Left colon (tissue), 2 donors: ENCODE measurements at regions not wholly inside any gene's neighbourhood (a gene's known extent, or its start where the extent isn't known, plus 50 kb on each side); places are given as distances from the start of the nearest gene placed in this dataset.
"Not testable (repeated sequence)": the region's sequence is repeated elsewhere in the genome, so short reads cannot be mapped to it uniquely, and the experiment has no call there.

Source experiments
- ATAC-seq: fragments of 200-7000 bp; cut with Tn5 transposase; one replicate; pipeline ENCODE4 v1.9.1; 2020; ENCODE audit warnings: mild to moderate bottlenecking, moderate library complexity
- DNase-seq, 2 donors: peaks; one replicate each; pipeline ENCODE4 v3.0.0-alpha.2; 2020
- intact Hi-C, 2 donors: fragments of 100-400 bp; cut with DNase I in 1 of 2; cut with micrococcal nuclease in 1 of 2; formaldehyde crosslinking; loops; one replicate each; pipeline versions ENCODE4 v1.11.2 to v1.14.0; 2022; cut with DNase I, micrococcal nuclease
- donor health status: DM: no; HTN: no; CAD: no.
- donor health status: DM: yes; HTN: yes; CAD: no.

DNA sequence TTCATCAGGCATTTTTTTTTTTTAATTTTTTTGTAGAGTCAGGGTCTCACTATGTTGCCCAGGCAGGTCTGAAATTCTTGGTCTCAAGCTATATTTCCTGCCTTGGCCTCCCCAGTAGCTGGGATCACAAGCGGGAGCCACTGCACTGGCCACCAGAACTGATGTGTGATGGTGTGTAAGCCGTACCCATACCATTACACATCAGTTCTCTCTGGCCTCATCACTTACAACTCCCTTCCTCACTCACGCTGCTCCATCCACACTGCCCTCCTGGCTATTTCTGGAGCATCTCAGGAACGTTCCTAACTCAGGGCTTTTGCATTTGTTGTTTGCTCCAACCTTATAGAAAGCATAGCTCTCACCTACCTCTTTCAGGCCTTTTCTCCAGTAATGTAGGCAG, 834.5 kb upstream of the ID2 start:
- ATAC-seq (no peak), DNase-seq (no peak)
- intact Hi-C loops = no loop called here

DNA sequence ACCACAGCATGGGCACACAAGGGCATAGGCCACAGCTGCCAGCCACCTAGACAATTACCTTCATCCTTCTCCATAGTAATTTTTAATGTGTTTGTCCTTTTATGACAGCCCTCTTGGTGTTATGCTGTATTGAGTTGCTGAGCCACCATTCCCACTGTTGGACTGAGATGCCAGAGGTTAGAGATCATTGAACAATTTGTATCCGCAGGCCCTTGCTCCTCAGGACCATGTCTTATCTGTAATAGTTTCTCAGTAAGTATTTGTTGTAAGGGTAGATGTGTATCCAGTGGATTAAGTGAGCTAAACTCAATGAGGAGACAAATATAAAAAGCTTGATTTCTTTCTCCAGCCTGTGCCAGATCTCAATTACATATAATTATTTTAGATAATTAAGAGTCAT, 832.8 kb upstream of the ID2 start:
- DNase-seq (no peak), ATAC-seq (no peak)
- intact Hi-C loops = no loop called here

DNA sequence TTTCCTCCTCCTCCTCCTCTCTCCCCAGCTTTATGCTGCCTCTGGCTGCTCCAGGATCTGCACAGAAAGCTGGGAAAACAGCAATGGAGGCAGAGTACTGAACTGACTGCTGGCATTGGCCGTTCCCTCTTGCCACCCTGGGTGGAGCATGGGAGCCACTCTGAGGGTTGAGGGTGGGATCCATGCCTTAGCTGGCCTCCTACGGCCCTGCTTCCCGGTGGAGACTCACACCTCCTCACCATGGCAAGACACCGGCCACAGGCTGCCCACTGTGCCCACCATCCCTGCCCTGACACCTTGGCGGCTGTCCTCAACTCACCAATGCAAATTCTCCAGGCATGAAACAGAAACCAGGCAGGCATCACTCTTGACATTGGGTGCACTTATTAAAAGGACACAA, 832.3 kb upstream of the ID2 start:
- DNase-seq = no peak
- ATAC-seq = no peak
- intact Hi-C loops = no loop called here

DNA sequence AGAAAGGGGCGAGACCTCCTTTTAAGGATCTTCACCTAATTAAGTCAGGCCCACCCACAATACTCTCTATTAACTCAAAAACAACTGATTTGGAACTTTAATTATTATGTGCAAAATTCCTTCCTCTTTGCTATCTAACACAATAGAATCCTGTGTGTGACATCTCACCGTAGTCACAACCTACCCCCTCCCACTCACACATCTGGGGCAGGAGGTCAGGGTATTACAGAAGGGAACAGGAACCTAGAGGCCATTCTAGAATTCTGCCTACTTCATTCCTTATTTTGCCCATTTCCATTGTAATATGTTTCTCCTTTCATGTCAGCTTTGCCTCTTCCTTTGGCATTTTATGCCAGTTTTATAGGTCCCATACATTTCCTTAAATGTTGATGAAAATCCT, 829.3 kb upstream of the ID2 start:
- no peak for ATAC-seq
- no peak for DNase-seq
- intact Hi-C loops = no loop called here

DNA sequence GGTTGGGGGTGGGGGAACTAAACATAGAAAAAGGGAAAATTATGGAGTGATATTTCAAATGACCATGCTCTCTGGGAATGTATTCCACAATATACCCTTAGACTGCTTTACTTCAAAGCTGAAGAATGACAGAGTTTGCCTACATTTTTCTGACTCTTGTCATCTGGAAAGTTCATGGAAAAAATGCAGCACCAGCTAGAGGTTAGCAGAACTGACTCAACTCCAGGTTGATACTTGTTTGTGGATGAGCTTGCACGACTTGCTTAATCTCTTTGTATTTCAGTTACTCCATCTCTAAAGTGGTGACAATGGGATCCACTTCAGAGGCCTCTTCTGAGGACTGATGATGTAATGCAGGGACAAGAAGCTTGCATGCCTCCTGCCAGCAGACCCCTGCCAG, 824.0 kb upstream of the ID2 start:
- intact Hi-C loops = no loop called here
- ATAC-seq (no peak), DNase-seq (no peak)

DNA sequence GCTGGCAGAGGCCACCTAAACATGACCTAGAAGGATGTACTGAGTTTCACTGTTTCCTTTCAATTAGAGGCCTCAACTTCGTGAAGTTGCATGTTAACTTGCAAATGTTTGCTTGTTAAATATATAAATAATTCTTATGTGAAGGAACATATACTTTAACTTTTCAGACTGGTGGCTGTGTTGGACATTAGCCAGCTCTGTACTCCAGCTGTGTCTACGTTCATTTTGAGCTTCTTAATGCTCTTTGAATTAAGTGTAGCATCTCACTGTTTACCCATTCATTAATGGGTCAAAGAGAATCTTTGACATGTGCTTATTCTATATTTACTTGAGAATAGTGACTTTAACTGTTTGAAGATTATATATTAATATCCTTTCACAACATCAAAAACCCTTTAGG, 823.2 kb upstream of the ID2 start:
- no peak for ATAC-seq
- intact Hi-C loops = no loop called here

DNA sequence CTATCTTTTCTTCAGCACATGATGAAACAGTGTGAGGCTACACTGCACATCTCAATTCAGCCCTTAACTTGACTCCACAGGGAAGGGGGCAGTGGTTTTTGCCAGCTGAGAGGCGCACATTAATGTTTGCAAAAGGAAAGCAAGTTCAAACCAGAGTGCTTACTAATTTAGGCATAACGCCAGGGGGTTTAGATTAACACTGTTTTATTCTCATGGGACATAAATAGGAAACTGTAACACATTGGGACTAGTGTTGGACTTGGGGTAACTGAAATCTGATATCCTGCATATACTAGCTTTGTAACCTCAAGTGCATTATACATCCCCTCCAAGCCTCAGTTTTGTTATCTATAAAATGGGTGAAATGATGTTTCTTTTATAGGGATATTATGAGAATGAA, 821.2 kb upstream of the ID2 start:
- ATAC-seq (no peak), DNase-seq (no peak)
- intact Hi-C loops = no loop called here

More for the DNA sequence above, 823.2 kb upstream of the ID2 start:
- no peak for DNase-seq

DNA sequence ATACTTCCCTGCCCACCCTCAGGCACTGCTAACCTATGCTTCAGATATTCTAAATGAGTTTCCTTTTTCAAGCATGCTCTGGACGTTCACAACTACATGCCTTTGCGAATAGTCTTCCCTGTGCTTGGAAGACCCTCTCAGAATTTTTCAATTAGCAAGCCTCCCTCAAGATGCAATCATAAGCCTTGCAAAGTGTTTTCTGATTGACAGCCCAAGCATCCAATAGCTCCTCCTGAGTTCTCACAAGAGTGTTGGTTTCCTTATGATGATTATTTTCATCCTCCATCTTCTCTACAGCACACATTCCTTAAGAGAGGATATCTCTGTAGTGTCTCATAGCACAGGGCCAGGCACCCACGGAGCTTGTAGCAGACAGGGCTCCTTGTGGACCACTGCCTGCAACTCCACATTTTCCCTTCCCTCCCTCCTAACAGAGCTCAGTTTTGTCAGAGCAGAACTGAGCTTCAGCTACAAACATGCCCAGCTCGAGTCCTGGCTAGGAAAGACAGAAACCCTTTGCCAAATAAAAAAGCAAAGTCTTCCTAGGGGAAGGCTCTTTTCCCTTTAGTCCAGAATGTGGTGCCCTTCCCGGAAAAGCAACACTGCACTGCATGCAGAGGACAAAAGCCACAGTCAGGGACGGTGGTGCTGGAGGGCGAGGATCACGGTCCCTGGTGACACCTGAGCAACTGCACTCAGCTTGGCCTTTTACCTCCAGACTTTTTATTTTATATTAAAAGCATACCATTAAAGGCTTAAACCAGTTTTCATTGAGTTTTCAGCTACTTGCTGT, 819.8 kb upstream of the ID2 start:
- no peak for ATAC-seq
- intact Hi-C loops = no loop called here
- no peak for DNase-seq

DNA sequence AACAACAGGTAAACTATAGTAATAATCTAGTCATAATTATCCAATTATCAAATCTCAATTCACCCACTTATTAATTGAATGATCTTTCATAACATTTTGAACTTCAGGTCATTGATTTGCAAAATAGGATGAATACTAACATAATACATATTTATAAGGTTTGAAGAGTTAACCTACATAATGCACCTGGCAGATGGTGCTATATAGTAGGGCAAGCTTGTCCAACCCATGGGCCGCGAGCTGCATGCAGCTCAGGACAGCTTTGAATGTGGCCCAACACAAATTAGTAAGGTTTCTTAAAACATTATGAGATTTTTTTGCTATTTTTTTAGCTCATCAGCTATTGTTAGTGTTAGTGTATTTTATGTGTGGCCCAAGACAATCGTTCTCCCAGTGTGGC, 815.8 kb upstream of the ID2 start:
- intact Hi-C loops = no loop called here
- DNase-seq (no peak), ATAC-seq (no peak)

DNA sequence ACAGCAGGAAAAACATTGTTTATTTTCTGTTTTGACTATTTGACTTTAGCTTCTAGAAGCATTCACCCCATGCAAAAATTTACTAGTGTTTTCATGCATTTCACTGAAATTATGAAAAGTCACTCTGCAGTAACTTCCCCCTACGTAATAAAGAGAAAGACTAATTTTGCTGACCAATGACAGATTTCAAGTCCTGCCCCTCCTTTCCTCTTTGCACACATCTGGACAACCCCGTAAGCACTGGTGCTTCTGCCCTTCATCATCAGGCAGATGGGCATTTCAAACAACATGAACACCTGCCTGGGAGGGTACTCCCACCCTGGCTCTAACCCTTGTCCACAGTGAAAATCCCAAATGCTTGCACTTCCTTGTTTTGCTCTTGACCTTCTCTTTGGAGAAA, 815.0 kb upstream of the ID2 start:
- DNase-seq (no peak), ATAC-seq (no peak)
- intact Hi-C loops = no loop called here

DNA sequence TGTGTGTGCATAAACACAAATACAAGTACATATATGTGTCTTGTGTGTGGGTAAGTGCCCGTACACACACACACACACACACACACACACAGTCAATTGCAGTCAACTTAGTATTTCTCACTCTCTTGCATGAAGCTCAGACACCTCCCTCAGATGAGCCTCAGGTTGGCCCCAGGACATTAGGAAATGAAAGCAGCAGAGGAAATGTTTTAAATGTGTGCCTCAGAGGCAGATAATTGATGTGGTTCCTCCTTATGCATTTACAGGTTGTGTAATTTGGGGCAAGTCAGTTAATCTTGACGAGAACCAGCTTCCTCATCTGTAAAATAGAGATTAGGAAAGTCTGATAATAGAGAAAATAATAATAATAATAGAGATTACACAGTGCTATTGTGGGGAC, 814.0 kb upstream of the ID2 start:
- DNase-seq (no peak), ATAC-seq (no peak)
- intact Hi-C loops = no loop called here

DNA sequence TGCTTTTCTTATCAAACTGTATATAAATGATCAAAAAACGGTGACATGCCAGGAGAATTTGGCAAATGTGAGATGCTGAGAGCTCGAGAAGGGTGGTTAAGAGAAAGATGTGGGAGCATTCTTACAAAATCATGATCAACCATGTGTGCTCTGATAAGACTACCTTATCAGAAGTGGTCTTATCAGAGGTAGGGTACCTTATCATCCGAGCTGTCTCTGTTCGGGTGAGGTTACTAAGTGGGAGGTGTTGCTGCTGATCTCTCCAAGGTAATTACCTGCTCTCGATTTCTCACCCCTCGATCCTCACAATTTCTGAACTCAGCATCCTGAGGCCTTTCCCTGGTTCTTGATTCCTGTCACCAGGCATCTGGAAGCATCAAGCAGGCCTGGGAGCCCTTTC, 813.0 kb upstream of the ID2 start:
- no peak for ATAC-seq
- DNase-seq = no peak
- intact Hi-C loops = no loop called here

DNA sequence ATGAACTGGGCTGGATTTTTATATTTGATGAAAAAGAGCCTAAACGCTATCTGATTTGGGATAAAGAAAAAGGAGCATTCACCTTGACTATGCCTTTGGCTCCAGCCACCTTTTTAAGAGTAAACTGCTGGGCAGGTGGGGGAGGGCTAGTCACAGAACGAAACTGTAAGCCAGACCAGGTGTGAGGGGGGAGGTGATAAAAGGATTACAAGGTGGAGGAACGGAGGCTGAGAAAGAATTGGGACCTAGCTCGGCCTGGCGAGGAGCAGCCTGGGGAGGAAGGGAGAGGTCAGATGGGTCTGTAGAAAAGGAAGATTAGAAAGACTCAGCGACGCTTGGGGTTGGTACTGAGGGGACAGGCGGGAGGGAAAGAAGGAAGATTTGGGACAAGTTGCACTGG, 805.4 kb upstream of the ID2 start:
- intact Hi-C loops, DNase-seq, ATAC-seq: not testable (repeated sequence)

DNA sequence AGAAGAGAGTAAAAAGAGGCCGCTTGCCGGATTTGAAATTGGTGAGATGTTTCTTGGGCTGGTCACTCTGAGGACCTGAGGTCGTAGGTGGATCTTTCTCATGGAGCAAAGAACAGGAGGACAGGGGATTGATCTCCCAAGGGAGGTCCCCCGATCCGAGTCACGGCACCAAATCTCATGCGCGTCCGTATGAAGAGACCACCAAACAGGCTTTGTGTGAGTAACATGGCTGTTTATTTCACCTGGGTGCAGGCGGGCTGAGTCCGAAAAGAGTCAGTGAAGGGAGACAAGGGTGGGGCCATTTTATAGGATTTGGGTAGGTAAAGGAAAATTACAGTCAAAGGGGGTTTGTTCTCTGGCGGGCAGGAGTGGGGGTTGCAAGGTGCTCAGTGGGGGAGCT, 803.6 kb upstream of the ID2 start:
- ATAC-seq, intact Hi-C loops, DNase-seq: not testable (repeated sequence)

DNA sequence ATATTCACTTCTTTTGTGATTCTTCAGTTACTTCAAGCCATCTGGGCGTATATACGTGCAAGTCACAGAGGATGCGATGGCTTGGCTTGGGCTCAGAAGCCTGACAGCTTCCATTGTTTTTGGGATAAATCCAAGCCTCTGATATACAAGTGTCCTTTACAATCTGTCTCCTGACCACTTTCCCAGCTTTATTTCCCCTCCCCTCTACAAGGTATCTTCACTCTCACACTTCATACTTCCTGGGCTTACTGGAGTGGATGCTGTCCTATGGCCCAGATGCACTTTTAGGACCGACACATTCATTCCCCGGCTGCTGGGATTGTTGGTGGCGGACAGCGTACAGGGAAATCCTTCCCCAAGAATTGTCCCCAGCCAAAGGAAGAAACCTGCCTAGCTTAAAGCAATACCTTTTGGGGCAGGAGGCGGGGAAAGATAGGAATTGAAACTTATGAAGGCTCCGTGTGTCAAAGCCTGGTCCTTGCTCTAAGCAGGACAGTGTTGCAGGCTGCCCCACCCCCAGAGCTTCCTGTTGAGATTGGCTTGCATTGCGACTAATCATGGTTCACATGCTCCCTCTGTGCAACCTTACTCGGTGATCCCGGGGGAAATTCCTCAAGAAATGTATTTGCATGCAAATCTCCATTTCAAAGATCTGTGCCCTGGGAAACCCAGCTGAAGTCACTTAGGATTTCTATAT, 802.9 kb upstream of the ID2 start:
- intact Hi-C loops = no loop called here
- no peak for ATAC-seq
- no peak for DNase-seq

DNA sequence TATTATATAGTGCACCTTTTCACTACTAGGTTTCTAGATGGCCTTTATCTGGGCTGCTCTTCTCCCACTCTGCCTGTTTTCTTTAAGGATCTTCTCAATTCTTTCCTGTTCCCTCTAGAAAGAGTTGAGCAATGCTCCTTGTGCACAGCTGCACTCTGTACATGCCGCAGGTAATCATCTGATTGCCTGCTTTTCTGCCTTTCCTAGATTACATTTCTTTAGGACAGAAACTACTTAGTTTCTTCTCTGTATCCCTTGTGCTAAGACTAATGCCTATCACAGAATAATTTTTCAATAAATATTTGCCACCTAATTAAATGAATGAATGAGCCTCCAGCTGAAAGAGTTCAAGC, 802.4 kb upstream of the ID2 start:
- DNase-seq = no peak
- intact Hi-C loops = no loop called here
- ATAC-seq = no peak

DNA sequence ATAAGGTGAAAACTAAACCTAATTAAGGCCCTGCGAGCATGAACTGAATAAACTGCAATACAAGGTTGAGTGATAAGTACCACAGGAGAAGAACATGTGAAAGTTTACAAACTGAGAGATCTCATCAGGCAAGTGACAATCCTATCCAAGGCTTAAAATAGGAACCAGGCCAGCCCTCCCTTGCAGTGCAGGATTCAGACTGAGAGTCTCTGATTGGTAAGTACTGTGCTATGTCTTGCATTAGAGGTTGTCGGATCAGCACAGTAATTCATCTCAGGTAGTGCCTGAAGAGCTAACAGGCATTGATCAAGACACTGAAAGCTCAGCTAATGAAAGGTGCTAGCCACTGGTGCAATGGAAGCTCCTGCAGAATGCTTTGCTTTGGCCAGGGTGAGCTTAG, 801.7 kb upstream of the ID2 start:
- DNase-seq (no peak), ATAC-seq (no peak)
- intact Hi-C loops = no loop called here

DNA sequence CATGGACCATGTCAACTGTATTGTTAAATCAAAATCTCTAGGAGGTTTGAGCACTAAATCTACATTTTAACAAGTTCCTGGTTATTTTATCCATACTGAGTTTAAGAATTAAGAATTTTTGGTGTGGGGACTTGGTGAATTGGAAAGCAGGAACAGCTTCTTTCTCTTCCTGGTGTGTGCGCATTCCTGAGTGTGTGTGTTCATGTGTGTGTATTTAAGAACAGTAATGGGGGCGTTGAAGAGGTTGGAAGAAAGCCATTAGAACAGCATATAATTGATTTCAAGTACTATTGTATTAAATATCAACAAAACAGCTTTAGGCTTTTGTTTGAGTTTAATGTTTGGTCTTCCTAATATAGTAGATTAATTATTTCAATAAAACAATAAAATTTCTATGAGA, 801.3 kb upstream of the ID2 start:
- intact Hi-C loops = no loop called here
- no peak for ATAC-seq
- no peak for DNase-seq

DNA sequence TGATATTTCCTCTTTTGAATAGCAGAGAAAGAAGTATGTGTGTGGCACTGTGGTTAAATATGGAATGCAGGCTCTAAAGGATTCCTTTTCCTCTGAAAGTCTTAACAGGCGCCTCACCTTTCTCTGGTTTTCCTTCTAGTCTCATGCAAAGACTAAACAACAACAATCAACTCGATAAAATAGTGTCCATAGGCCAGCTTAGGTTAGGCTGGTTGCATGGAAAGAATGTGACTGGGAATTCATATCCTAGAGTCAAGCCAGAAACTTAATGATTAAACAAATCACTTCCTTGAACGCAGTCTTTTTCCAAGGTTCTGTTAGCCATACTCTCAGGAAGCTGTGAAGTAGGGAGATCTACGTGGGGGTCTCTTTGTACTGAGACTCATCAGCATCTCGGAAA, 800.8 kb upstream of the ID2 start:
- DNase-seq (no peak), ATAC-seq (no peak)
- intact Hi-C loops = no loop called here

DNA sequence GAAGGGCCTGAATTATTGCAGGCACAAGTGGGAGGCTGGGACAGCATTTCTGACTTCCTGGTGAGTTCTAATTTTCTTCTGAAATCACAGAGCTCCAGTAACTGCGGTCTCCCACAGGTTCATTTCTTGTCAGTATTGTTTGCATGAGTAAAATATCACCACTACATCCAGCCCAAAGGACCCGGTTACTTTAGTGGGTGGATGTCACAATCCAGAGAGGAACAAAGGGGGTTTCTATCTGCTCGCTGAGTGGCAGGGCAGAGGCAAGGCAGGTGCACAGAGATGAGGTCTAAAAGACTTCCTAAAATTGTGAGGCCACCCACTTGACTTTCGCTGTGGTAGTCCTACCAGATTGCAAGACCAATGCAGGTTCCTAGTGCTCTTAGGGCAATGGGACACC, 800.4 kb upstream of the ID2 start:
- DNase-seq = no peak
- no peak for ATAC-seq
- intact Hi-C loops = no loop called here

DNA sequence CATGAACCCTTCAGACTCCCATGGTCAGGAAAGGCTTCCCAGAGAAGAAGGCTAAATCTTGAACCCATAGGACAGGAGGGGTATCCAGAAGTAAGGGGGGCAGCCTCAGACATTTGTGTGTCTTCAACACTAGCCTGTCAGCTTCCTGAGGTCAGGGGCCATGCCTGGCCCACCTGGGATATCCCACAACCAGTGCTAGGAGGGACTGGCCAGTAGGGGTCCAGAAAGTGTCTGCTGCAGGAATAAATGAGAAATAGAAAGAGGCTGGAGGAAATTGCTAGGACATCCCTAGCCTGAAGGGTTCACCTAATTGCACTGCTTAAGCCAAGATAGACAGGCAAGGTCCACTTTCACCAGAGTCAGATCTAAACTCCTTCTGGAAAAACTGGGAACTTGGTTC, 799.6 kb upstream of the ID2 start:
- intact Hi-C loops = no loop called here
- ATAC-seq = no peak

More for the DNA sequence above, 799.6 kb upstream of the ID2 start:
- no peak for DNase-seq
